H1 (cell line): ENCODE measurements at regions not wholly inside any gene's neighbourhood (a gene's known extent, or its start where the extent isn't known, plus 50 kb on each side); places are given as distances from the start of the nearest gene placed in this dataset.

ENCODE experiments used
- CTCF ChIA-PET: fragments of 300-600 bp; sonication (Branson Sonifier 250); formaldehyde crosslinking; loops from one replicate; lab custom pipeline; 2021; ENCODE audit not compliant: partially characterized antibody; lab: Charles Lee
- POLR2A ChIA-PET: fragments of 300-600 bp; sonication (Branson Sonifier 250); formaldehyde crosslinking; loops from one replicate; lab custom pipeline; 2021; ENCODE audit warnings: inconsistent platforms; ENCODE audit not compliant: partially characterized antibody; lab: Charles Lee
- DNase-seq, 2 experiments: peaks; one replicate each; pipeline versions ENCODE4 v3.0.0 to v3.0.0-alpha.2; 2010 to 2022; ENCODE audit warnings: low spot score in 2 of 2, low read depth in 1 of 2, mixed read lengths in 1 of 2
- FAIRE-seq: peaks from 2 replicates; lab custom pipeline; 2011; peaks lifted over from hg19 to GRCh38; lab: Jason Lieb, UNC
- H2AFZ ChIP-seq: 2 replicates; pipeline ENCODE4 v1.8.1; 2012; ENCODE audit warnings: low read length, inconsistent platforms
- H2AK5ac ChIP-seq: 2 replicates; pipeline ENCODE4 v1.6.1; 2013; ENCODE audit warnings: low read depth, low read length
- H2BK120ac ChIP-seq: replicated peaks from 2 replicates; pipeline ENCODE3; 2013; ENCODE audit warnings: low read depth, low read length, inconsistent platforms
- H2BK12ac ChIP-seq: 2 replicates; pipeline ENCODE4 v1.6.1; 2013; ENCODE audit warnings: low read depth, low read length
- H2BK15ac ChIP-seq: 2 replicates; pipeline ENCODE4 v1.6.1; 2013; ENCODE audit warnings: low read length
- H2BK20ac ChIP-seq: 2 replicates; pipeline ENCODE4 v1.6.1; 2013; ENCODE audit warnings: low read length
- H2BK5ac ChIP-seq: 2 replicates; pipeline ENCODE4 v1.6.1; 2013; ENCODE audit warnings: low read depth, low read length
- H3K14ac ChIP-seq: 2 replicates; pipeline ENCODE4 v1.6.1; 2013; ENCODE audit warnings: inconsistent platforms; ENCODE audit not compliant: insufficient read length
- H3K18ac ChIP-seq: 2 replicates; pipeline ENCODE4 v1.6.1; 2013; ENCODE audit warnings: low read length; ENCODE audit errors: extremely low read depth
- H3K23ac ChIP-seq: 2 replicates; pipeline ENCODE4 v1.6.1; 2013; ENCODE audit warnings: inconsistent platforms; ENCODE audit not compliant: insufficient read length
- H3K23me2 ChIP-seq: 2 replicates; pipeline ENCODE4 v1.6.1; 2013; ENCODE audit warnings: low read depth, low read length
- H3K27ac ChIP-seq: 2 replicates; pipeline ENCODE4 v1.6.1; 2011; ENCODE audit warnings: low read depth, low read length, inconsistent platforms
- H3K27me3 ChIP-seq, 4 experiments: replicated peaks in 1 of 4; 1 replicate in 1 of 4; 2 replicates in 3 of 4; pipeline versions ENCODE4 v1.6.1 to v1.8.1; 2011 to 2013; ENCODE audit warnings: low read length in 3 of 4, mild to moderate bottlenecking in 3 of 4, inconsistent platforms in 2 of 4, mixed read lengths in 2 of 4, moderate library complexity in 1 of 4; ENCODE audit not compliant: control insufficient read depth in 3 of 4, insufficient read depth in 3 of 4; ENCODE audit errors: extremely low read depth in 1 of 4
- H3K36me3 ChIP-seq, 4 experiments: 2 replicates each; pipeline versions ENCODE4 v1.6.1 to v1.8.1; 2011 to 2013; ENCODE audit warnings: mild to moderate bottlenecking in 4 of 4, low read length in 3 of 4, moderate library complexity in 2 of 4, control low read depth in 1 of 4, inconsistent platforms in 1 of 4; ENCODE audit not compliant: insufficient read depth in 4 of 4, control insufficient read depth in 2 of 4
- H3K4ac ChIP-seq: replicated peaks from 2 replicates; pipeline ENCODE3; 2013; ENCODE audit warnings: low read length, low read depth, mixed read lengths, inconsistent platforms; ENCODE audit not compliant: insufficient read length
- H3K4me1 ChIP-seq, 4 experiments: replicated peaks in 1 of 4; 1 replicate in 1 of 4; 2 replicates in 3 of 4; pipeline versions ENCODE4 v1.6.1 to v1.8.1; 2011 to 2013; ENCODE audit warnings: low read length in 3 of 4, inconsistent platforms in 2 of 4, mixed read lengths in 1 of 4; ENCODE audit not compliant: insufficient read depth in 4 of 4, control insufficient read depth in 3 of 4
- H3K4me2 ChIP-seq, 2 experiments: 2 replicates each; pipeline versions ENCODE4 v1.6.1 to v1.8.1; 2011 to 2013; ENCODE audit warnings: low read depth in 2 of 2, low read length in 2 of 2, control low read depth in 1 of 2, inconsistent platforms in 1 of 2, mild to moderate bottlenecking in 1 of 2; ENCODE audit not compliant: insufficient read depth in 1 of 2
- H3K4me3 ChIP-seq, 4 experiments: fragments of 200-600, 300-600 bp in 1 of 4; sonication (generic), shearing (Covaris generic), sonication (Bioruptor Twin) in 1 of 4; 2 replicates each; pipeline versions ENCODE4 v1.5.1 to v1.8.1; 2011 to 2016; ENCODE audit warnings: low read length in 4 of 4, low read depth in 3 of 4, control low read depth in 2 of 4, inconsistent platforms in 2 of 4, mild to moderate bottlenecking in 2 of 4, mixed read lengths in 1 of 4, moderate library complexity in 1 of 4; ENCODE audit not compliant: insufficient read depth in 2 of 4; ENCODE audit errors: extremely low read depth in 1 of 4
- H3K56ac ChIP-seq: replicated peaks from 2 replicates; pipeline ENCODE3; 2013; ENCODE audit warnings: low read depth, mild to moderate bottlenecking, mixed read lengths, low read length, inconsistent platforms; ENCODE audit not compliant: insufficient read length
- H3K79me1 ChIP-seq: 2 replicates; pipeline ENCODE4 v1.6.1; 2013; ENCODE audit warnings: low read depth, low read length, control low read depth
- H3K79me2 ChIP-seq, 2 experiments: 2 replicates each; pipeline versions ENCODE4 v1.6.1 to v1.8.1; 2012 to 2013; ENCODE audit warnings: low read length in 2 of 2, mild to moderate bottlenecking in 2 of 2, inconsistent platforms in 1 of 2; ENCODE audit not compliant: insufficient read depth in 2 of 2, control insufficient read depth in 1 of 2
- H3K9ac ChIP-seq, 4 experiments: replicated peaks in 1 of 4; 1 replicate in 1 of 4; 2 replicates in 3 of 4; pipeline versions ENCODE4 v1.6.1 to v1.8.1; 2011 to 2013; ENCODE audit warnings: low read depth in 3 of 4, low read length in 3 of 4, control low read depth in 2 of 4, mild to moderate bottlenecking in 2 of 4, moderate library complexity in 2 of 4, inconsistent platforms in 1 of 4; ENCODE audit errors: extremely low read depth in 1 of 4
- H3K9me3 ChIP-seq, 2 experiments: 2 replicates each; pipeline versions ENCODE4 v1.6.1 to v1.8.1; 2012 to 2013; ENCODE audit warnings: mild to moderate bottlenecking in 2 of 2, moderate library complexity in 2 of 2, control low read depth in 1 of 2, inconsistent platforms in 1 of 2, low read depth in 1 of 2, low read length in 1 of 2, mixed read lengths in 1 of 2; ENCODE audit not compliant: insufficient read depth in 2 of 2
- H4K20me1 ChIP-seq, 2 experiments: replicated peaks in 1 of 2; 2 replicates each; pipeline versions ENCODE3 to v1.8.1; 2011 to 2013; ENCODE audit warnings: inconsistent platforms in 2 of 2, low read length in 2 of 2, mild to moderate bottlenecking in 1 of 2; ENCODE audit not compliant: insufficient read depth in 2 of 2, control insufficient read depth in 1 of 2
- H4K5ac ChIP-seq: 2 replicates; pipeline ENCODE4 v1.6.1; 2013; ENCODE audit warnings: low read length, low read depth, mixed read lengths, inconsistent platforms; ENCODE audit not compliant: insufficient read length
- H4K8ac ChIP-seq: 2 replicates; pipeline ENCODE4 v1.8.0; 2013; ENCODE audit warnings: mild to moderate bottlenecking, moderate library complexity, low read length, inconsistent platforms; ENCODE audit not compliant: insufficient read depth; ENCODE audit errors: extremely low read depth
- H4K91ac ChIP-seq: replicated peaks from 2 replicates; pipeline ENCODE3; 2013; ENCODE audit warnings: low read length, mixed read lengths, inconsistent platforms; ENCODE audit not compliant: insufficient read length
- CREB1 ChIP-seq: IDR thresholded peaks from 2 replicates; pipeline ENCODE4 v1.6.1; 2012; ENCODE audit warnings: inconsistent platforms
- EZH2 ChIP-seq: fragments of 200-600 bp; sonication (generic); IDR thresholded peaks from 2 replicates; pipeline ENCODE4 v1.7.1; 2012; ENCODE audit warnings: low read depth, mild to moderate bottlenecking, moderate library complexity, low read length, inconsistent platforms; ENCODE audit not compliant: severe bottlenecking
- POU5F1 ChIP-seq: IDR thresholded peaks from 2 replicates; pipeline ENCODE4 v1.6.1; 2011; ENCODE audit warnings: low read depth, mild to moderate bottlenecking, low read length, moderate library complexity
- SIN3A ChIP-seq, 2 experiments: IDR thresholded peaks in 1 of 2; conservative IDR thresholded peaks in 1 of 2; 2 replicates each; pipeline ENCODE4 v1.6.1; 2011 to 2012; ENCODE audit warnings: low read length in 2 of 2, improper control_type of control experiment in 1 of 2, low read depth in 1 of 2, mild to moderate bottlenecking in 1 of 2
- SUZ12 ChIP-seq: fragments of 200-600 bp; sonication (generic); IDR thresholded peaks from 2 replicates; pipeline ENCODE4 v1.6.1; 2012; ENCODE audit warnings: mild to moderate bottlenecking, inconsistent platforms, low read length, moderate library complexity, mixed read lengths
- USF2 ChIP-seq: IDR thresholded peaks from 2 replicates; pipeline ENCODE4 v1.6.1; 2011; ENCODE audit warnings: low read length, improper control_type of control experiment
- ZNF274 ChIP-seq: IDR thresholded peaks from 2 replicates; pipeline ENCODE4 v1.7.0; 2012; ENCODE audit warnings: low read length, borderline replicate concordance; ENCODE audit errors: extremely low read depth
- WGBS, 2 experiments: shearing (Covaris generic) in 1 of 2; methylation state at CpG; one replicate each; pipeline versions ENCODE4 v1.1.6 to v1.1.7; 2013 to 2015; ENCODE audit warnings: low lambda C conversion rate in 2 of 2, mixed read lengths in 2 of 2, inconsistent platforms in 1 of 2, low coverage in 1 of 2, missing lambda C conversion rate in 1 of 2; ENCODE audit not compliant: insufficient replicate concordance in 2 of 2, insufficient coverage in 1 of 2, insufficient read length in 1 of 2; ENCODE audit errors: extremely low coverage in 1 of 2, missing lambda C conversion rate in 1 of 2; 5-methylcytosine and 5-hydroxymethylcytosine counted together

- Histone ChIP-seq H3K23ac (no peak overlapping the region), H3K4me1 (no peaks in the 10 kb centered on the region), H4K20me1 (no peaks in the 10 kb centered on the region), H4K91ac (no peak overlapping the region), H3K27me3 (no peaks in the 10 kb centered on the region), H3K79me2 (no peaks in the 10 kb centered on the region), H2BK5ac (no peak overlapping the region), H3K27ac (no peak overlapping the region), H3K9me3 (no peaks in the 10 kb centered on the region), H3K79me1 (no peaks in the 10 kb centered on the region), H3K36me3 (no peaks in the 10 kb centered on the region), H3K4me3 (no peak overlapping the region), H2AK5ac (no peak overlapping the region), H2BK15ac (no peak overlapping the region), H2AFZ (no peak overlapping the region), H2BK120ac (no peak overlapping the region), H3K18ac (no peak overlapping the region), H3K14ac (no peak overlapping the region), H2BK12ac (no peak overlapping the region), H3K4ac (no peak overlapping the region), H2BK20ac (no peak overlapping the region), H4K5ac (no peak overlapping the region), H3K23me2 (no peaks in the 10 kb centered on the region), H3K9ac (no peak overlapping the region), H3K4me2 (no peak overlapping the region), H3K56ac (no peak overlapping the region), H4K8ac (no peak overlapping the region)
- CTCF ChIA-PET = no interaction called here
- TF ChIP-seq POU5F1 = no peak
- no peak for TF ChIP-seq USF2
- no peak for TF ChIP-seq CREB1
- TF ChIP-seq ZNF274 = no peak
- TF ChIP-seq SUZ12 = no peak
- no peak for TF ChIP-seq SIN3A (conservative IDR thresholded peaks at IDR 0.05 in 1 of 2, IDR thresholded peaks at IDR 0.05 in 1 of 2; ENCODE audit: low read depth in 1 of 2, low read length in 2 of 2)
- TF ChIP-seq EZH2 = no peak
- DNase-seq = no peak
- POLR2A ChIA-PET = no interaction called here
- WGBS, 2 experiments = 88% methylated on average over 3 of the region's 3 CpGs; no CpG with 5 or more reads in 1 of the 2 experiments
- no peak for FAIRE-seq
Measured at GRCh38 chr12:71005166-71005565, 84.6 kb upstream of the PTPRR start.
